ENCODE measurements at regions not wholly inside any gene's neighbourhood (a gene's known extent, or its start where the extent isn't known, plus 50 kb on each side); places are given as distances from the start of the nearest gene placed in this dataset.
"Not testable (repeated sequence)": the region's sequence is repeated elsewhere in the genome, so short reads cannot be mapped to it uniquely, and the experiment has no call there.

GRCh38 chrX:95950679-95951078, 734.0 kb upstream of the DIAPH2 start:
- Histone ChIP-seq H3K9me3 (ENCODE audit: control insufficient read depth in 2 of 3, low read length in 3 of 3) (no peaks in the 10 kb centered on the region), H3K36me3 (ENCODE audit: control insufficient read depth in 2 of 3, insufficient read depth in 3 of 3, low read length in 3 of 3) (no peaks in the 10 kb centered on the region), H3K4me3 (ENCODE audit: low read length) (no peak overlapping the region), H3K27me3 (ENCODE audit: control insufficient read depth in 2 of 2, insufficient read depth in 2 of 2, low read length in 2 of 2) (no peaks in the 10 kb centered on the region), H3K27ac (ENCODE audit: low read depth, low read length) (no peak overlapping the region), H3K4me1 (ENCODE audit: control insufficient read depth in 2 of 2, insufficient read depth in 2 of 2, low read length in 2 of 2) (no peaks in the 10 kb centered on the region)
- CTCF ChIA-PET: no interaction called here
- intact Hi-C loops (cut with micrococcal nuclease): no loop called here
- no peaks in the 10 kb centered on the region for H3K27me3 Mint-ChIP-seq
- POLR2A ChIA-PET: no interaction called here
- peaks cover 0 to 6% (median 0%) of the 10 kb centered on the region in 11 donors for H3K9me3 Mint-ChIP-seq
- no peaks in the 10 kb centered on the region for H3K36me3 Mint-ChIP-seq
- no peaks in the 10 kb centered on the region for H3K4me1 Mint-ChIP-seq
- no peak overlapping the region for H3K4me3 Mint-ChIP-seq
- no peak overlapping the region for H3K27ac Mint-ChIP-seq
- DNase-seq (no peak), ATAC-seq (no peak)

GRCh38 chrX:95953564-95953963, 731.1 kb upstream of the DIAPH2 start:
- DNase-seq (no peak), ATAC-seq (no peak)
- Mint-ChIP-seq H3K9me3 (peaks cover 0 to 6% (median under 1%) of the 10 kb centered on the region in 11 donors), H3K4me1 (no peaks in the 10 kb centered on the region), H3K4me3 (no peak overlapping the region), H3K36me3 (no peaks in the 10 kb centered on the region), H3K27me3 (no peaks in the 10 kb centered on the region), H3K27ac (no peak overlapping the region)
- ChIA-PET CTCF (no interaction called here), POLR2A (no interaction called here)
- Histone ChIP-seq H3K27me3 (ENCODE audit: control insufficient read depth in 2 of 2, insufficient read depth in 2 of 2, low read length in 2 of 2) (no peaks in the 10 kb centered on the region), H3K27ac (ENCODE audit: low read depth, low read length) (no peak overlapping the region), H3K9me3 (ENCODE audit: control insufficient read depth in 2 of 3, low read length in 3 of 3) (no peaks in the 10 kb centered on the region), H3K4me1 (ENCODE audit: control insufficient read depth in 2 of 2, insufficient read depth in 2 of 2, low read length in 2 of 2) (no peaks in the 10 kb centered on the region), H3K4me3 (ENCODE audit: low read length) (no peak overlapping the region), H3K36me3 (ENCODE audit: control insufficient read depth in 2 of 3, insufficient read depth in 3 of 3, low read length in 3 of 3) (no peaks in the 10 kb centered on the region)
- intact Hi-C loops (cut with micrococcal nuclease): no loop called here

- Mint-ChIP-seq H3K9me3 (peaks cover 0 to 13% (median 1%) of the 10 kb centered on the region in 11 donors), H3K4me3 (no peak overlapping the region), H3K4me1 (no peaks in the 10 kb centered on the region), H3K27ac (no peak overlapping the region), H3K36me3 (no peaks in the 10 kb centered on the region), H3K27me3 (no peaks in the 10 kb centered on the region)
- no peaks in the 10 kb centered on the region for H3K9me3 ChIP-seq (ENCODE audit: control insufficient read depth in 2 of 3, low read length in 3 of 3)
- DNase-seq (no peak), ATAC-seq (no peak)
- no peak overlapping the region for H3K27ac ChIP-seq (ENCODE audit: low read depth, low read length)
- no peaks in the 10 kb centered on the region for H3K36me3 ChIP-seq (ENCODE audit: control insufficient read depth in 2 of 3, insufficient read depth in 3 of 3, low read length in 3 of 3)
- ChIA-PET POLR2A (no interaction called here), CTCF (no interaction called here)
- no peak overlapping the region for H3K4me3 ChIP-seq (ENCODE audit: low read length)
- H3K4me1 ChIP-seq (ENCODE audit: control insufficient read depth in 2 of 2, insufficient read depth in 2 of 2, low read length in 2 of 2): no peaks in the 10 kb centered on the region
- no peaks in the 10 kb centered on the region for H3K27me3 ChIP-seq (ENCODE audit: control insufficient read depth in 2 of 2, insufficient read depth in 2 of 2, low read length in 2 of 2)
- intact Hi-C loops (cut with micrococcal nuclease): no loop called here
Observed at GRCh38 chrX:95956745-95957144, 727.9 kb upstream of the DIAPH2 start.

- DNase-seq; H3K36me3 Mint-ChIP-seq; H3K9me3 ChIP-seq (ENCODE audit: control insufficient read depth in 2 of 3, low read length in 3 of 3); H3K36me3 ChIP-seq (ENCODE audit: control insufficient read depth in 2 of 3, insufficient read depth in 3 of 3, low read length in 3 of 3); H3K4me3 ChIP-seq (ENCODE audit: low read length); H3K4me1 ChIP-seq (ENCODE audit: control insufficient read depth in 2 of 2, insufficient read depth in 2 of 2, low read length in 2 of 2); intact Hi-C loops (cut with micrococcal nuclease); H3K9me3 Mint-ChIP-seq; H3K4me3 Mint-ChIP-seq; H3K27ac Mint-ChIP-seq; ATAC-seq; POLR2A ChIA-PET; H3K27me3 Mint-ChIP-seq; H3K27me3 ChIP-seq (ENCODE audit: control insufficient read depth in 2 of 2, insufficient read depth in 2 of 2, low read length in 2 of 2); CTCF ChIA-PET; H3K4me1 Mint-ChIP-seq; H3K27ac ChIP-seq (ENCODE audit: low read depth, low read length): not testable (repeated sequence)
Observed at GRCh38 chrX:95973456-95974095, 711.1 kb upstream of the DIAPH2 start.

- ChIA-PET POLR2A (no interaction called here), CTCF (no interaction called here)
- Mint-ChIP-seq H3K36me3 (no peaks in the 10 kb centered on the region), H3K27me3 (no peaks in the 10 kb centered on the region), H3K4me3 (no peak overlapping the region), H3K4me1 (peaks cover 0 to 2% (median 0%) of the 10 kb centered on the region in 7 donors), H3K9me3 (peaks cover 0 to 9% (median 2%) of the 10 kb centered on the region in 11 donors), H3K27ac (no peak overlapping the region)
- intact Hi-C loops (cut with micrococcal nuclease): no loop called here
- H3K4me3 ChIP-seq (ENCODE audit: low read length): no peak overlapping the region
- H3K27me3 ChIP-seq (ENCODE audit: control insufficient read depth in 2 of 2, insufficient read depth in 2 of 2, low read length in 2 of 2): no peaks in the 10 kb centered on the region
- H3K9me3 ChIP-seq (ENCODE audit: control insufficient read depth in 2 of 3, low read length in 3 of 3): no peaks in the 10 kb centered on the region
- H3K4me1 ChIP-seq (ENCODE audit: control insufficient read depth in 2 of 2, insufficient read depth in 2 of 2, low read length in 2 of 2): no peaks in the 10 kb centered on the region
- H3K36me3 ChIP-seq (ENCODE audit: control insufficient read depth in 2 of 3, insufficient read depth in 3 of 3, low read length in 3 of 3): no peaks in the 10 kb centered on the region
- DNase-seq (no peak), ATAC-seq (no peak)
- H3K27ac ChIP-seq (ENCODE audit: low read depth, low read length): no peak overlapping the region
Observed at GRCh38 chrX:95974096-95974470, 710.6 kb upstream of the DIAPH2 start.

GRCh38 chrX:95974890-95975289, 709.8 kb upstream of the DIAPH2 start:
- Histone ChIP-seq H3K4me3 (ENCODE audit: low read length) (no peak overlapping the region), H3K9me3 (ENCODE audit: control insufficient read depth in 2 of 3, low read length in 3 of 3) (no peaks in the 10 kb centered on the region), H3K36me3 (ENCODE audit: control insufficient read depth in 2 of 3, insufficient read depth in 3 of 3, low read length in 3 of 3) (no peaks in the 10 kb centered on the region), H3K27ac (ENCODE audit: low read depth, low read length) (no peak overlapping the region), H3K27me3 (ENCODE audit: control insufficient read depth in 2 of 2, insufficient read depth in 2 of 2, low read length in 2 of 2) (no peaks in the 10 kb centered on the region), H3K4me1 (ENCODE audit: control insufficient read depth in 2 of 2, insufficient read depth in 2 of 2, low read length in 2 of 2) (no peaks in the 10 kb centered on the region)
- Mint-ChIP-seq H3K4me3 (no peak overlapping the region), H3K27ac (no peak overlapping the region), H3K4me1 (peaks cover 0 to 2% (median 0%) of the 10 kb centered on the region in 7 donors), H3K9me3 (peaks cover 0 to 9% (median 4%) of the 10 kb centered on the region in 11 donors), H3K27me3 (no peaks in the 10 kb centered on the region), H3K36me3 (no peaks in the 10 kb centered on the region)
- ATAC-seq (no peak), DNase-seq (no peak)
- CTCF ChIA-PET: no interaction called here
- POLR2A ChIA-PET: no interaction called here
- intact Hi-C loops (cut with micrococcal nuclease): no loop called here

- POLR2A ChIA-PET: no interaction called here
- Mint-ChIP-seq H3K9me3 (no peaks in the 10 kb centered on the region), H3K36me3 (no peaks in the 10 kb centered on the region), H3K4me3 (no peak overlapping the region), H3K27me3 (no peaks in the 10 kb centered on the region), H3K4me1 (no peaks in the 10 kb centered on the region), H3K27ac (peak overlapping the region in 1 of 9 donors; percentile 50)
- DNase-seq (no peak), ATAC-seq (no peak)
- H3K4me3 ChIP-seq (ENCODE audit: low read length): no peak overlapping the region
- CTCF ChIA-PET: no interaction called here
- no peaks in the 10 kb centered on the region for H3K27me3 ChIP-seq (ENCODE audit: control insufficient read depth in 2 of 2, insufficient read depth in 2 of 2, low read length in 2 of 2)
- H3K36me3 ChIP-seq (ENCODE audit: control insufficient read depth in 2 of 3, insufficient read depth in 3 of 3, low read length in 3 of 3): no peaks in the 10 kb centered on the region
- intact Hi-C loops (cut with micrococcal nuclease): no loop called here
- no peaks in the 10 kb centered on the region for H3K4me1 ChIP-seq (ENCODE audit: control insufficient read depth in 2 of 2, insufficient read depth in 2 of 2, low read length in 2 of 2)
- no peak overlapping the region for H3K27ac ChIP-seq (ENCODE audit: low read depth, low read length)
- no peaks in the 10 kb centered on the region for H3K9me3 ChIP-seq (ENCODE audit: control insufficient read depth in 2 of 3, low read length in 3 of 3)
Observed at GRCh38 chrX:95995583-95995982, 689.1 kb upstream of the DIAPH2 start.
